ENCODE measurements at regions not wholly inside any gene's neighbourhood (a gene's known extent, or its start where the extent isn't known, plus 50 kb on each side); places are given as distances from the start of the nearest gene placed in this dataset.

DNA sequence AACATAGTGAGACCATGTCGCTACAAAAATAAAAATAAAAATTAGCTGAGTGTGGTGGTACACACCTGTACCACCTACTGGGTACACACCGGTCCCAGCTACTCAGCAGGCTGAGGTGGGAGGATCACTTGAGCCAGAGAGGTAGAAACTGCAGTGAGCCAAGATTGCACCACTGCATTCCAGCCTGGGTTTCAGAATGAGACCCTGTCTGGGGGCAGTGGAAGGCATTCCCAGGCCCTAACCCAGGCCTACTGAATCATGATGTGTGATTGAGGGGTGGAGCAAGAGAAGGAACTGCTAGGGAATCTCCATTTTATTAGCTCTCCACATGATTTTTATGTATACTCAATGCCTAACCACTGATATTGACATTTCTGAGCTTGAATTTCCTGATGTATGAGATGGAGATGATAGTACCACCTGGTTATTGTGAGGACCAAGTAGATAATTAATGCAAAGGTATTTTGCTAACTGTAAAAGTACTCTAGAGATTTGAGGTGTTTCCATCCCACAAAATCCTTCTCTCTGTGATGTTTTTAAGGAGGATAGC lies 169.5 kb upstream of the UMPS start:
- TF ChIP-seq, protein P1, sequence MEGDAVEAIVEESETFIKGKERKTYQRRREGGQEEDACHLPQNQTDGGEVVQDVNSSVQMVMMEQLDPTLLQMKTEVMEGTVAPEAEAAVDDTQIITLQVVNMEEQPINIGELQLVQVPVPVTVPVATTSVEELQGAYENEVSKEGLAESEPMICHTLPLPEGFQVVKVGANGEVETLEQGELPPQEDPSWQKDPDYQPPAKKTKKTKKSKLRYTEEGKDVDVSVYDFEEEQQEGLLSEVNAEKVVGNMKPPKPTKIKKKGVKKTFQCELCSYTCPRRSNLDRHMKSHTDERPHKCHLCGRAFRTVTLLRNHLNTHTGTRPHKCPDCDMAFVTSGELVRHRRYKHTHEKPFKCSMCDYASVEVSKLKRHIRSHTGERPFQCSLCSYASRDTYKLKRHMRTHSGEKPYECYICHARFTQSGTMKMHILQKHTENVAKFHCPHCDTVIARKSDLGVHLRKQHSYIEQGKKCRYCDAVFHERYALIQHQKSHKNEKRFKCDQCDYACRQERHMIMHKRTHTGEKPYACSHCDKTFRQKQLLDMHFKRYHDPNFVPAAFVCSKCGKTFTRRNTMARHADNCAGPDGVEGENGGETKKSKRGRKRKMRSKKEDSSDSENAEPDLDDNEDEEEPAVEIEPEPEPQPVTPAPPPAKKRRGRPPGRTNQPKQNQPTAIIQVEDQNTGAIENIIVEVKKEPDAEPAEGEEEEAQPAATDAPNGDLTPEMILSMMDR (conservative IDR thresholded peaks at IDR 0.05; ENCODE audit: low read length) = no peak
- no peak for TF ChIP-seq EZH2phosphoT487 (IDR thresholded peaks at IDR 0.05; ENCODE audit: borderline replicate concordance)

All from Loucy (cell line).